Fibroblast of villous mesenchyme (primary cell): ENCODE measurements at regions not wholly inside any gene's neighbourhood (a gene's known extent, or its start where the extent isn't known, plus 50 kb on each side); places are given as distances from the start of the nearest gene placed in this dataset.

Experiments
- DNase-seq: peaks from one replicate; pipeline ENCODE4 v3.0.0-alpha.2; 2010; ENCODE audit warnings: low read depth
- H3K4me3 ChIP-seq: 2 replicates; pipeline ENCODE4 v1.5.1; 2011; ENCODE audit warnings: low read depth, mild to moderate bottlenecking, low read length
- TF ChIP-seq, protein P1 (sequence below): IDR thresholded peaks from 2 replicates; pipeline ENCODE4 v1.5.1; 2012; ENCODE audit warnings: low read depth, mild to moderate bottlenecking, low read length; ENCODE audit not compliant: insufficient read depth

- no peak for DNase-seq
- no peak overlapping the region for H3K4me3 ChIP-seq
- TF ChIP-seq, protein P1, sequence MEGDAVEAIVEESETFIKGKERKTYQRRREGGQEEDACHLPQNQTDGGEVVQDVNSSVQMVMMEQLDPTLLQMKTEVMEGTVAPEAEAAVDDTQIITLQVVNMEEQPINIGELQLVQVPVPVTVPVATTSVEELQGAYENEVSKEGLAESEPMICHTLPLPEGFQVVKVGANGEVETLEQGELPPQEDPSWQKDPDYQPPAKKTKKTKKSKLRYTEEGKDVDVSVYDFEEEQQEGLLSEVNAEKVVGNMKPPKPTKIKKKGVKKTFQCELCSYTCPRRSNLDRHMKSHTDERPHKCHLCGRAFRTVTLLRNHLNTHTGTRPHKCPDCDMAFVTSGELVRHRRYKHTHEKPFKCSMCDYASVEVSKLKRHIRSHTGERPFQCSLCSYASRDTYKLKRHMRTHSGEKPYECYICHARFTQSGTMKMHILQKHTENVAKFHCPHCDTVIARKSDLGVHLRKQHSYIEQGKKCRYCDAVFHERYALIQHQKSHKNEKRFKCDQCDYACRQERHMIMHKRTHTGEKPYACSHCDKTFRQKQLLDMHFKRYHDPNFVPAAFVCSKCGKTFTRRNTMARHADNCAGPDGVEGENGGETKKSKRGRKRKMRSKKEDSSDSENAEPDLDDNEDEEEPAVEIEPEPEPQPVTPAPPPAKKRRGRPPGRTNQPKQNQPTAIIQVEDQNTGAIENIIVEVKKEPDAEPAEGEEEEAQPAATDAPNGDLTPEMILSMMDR, result no peak
Measured at GRCh38 chr22:42326301-42326700, 55.8 kb upstream of the TCF20 start.

DNA sequence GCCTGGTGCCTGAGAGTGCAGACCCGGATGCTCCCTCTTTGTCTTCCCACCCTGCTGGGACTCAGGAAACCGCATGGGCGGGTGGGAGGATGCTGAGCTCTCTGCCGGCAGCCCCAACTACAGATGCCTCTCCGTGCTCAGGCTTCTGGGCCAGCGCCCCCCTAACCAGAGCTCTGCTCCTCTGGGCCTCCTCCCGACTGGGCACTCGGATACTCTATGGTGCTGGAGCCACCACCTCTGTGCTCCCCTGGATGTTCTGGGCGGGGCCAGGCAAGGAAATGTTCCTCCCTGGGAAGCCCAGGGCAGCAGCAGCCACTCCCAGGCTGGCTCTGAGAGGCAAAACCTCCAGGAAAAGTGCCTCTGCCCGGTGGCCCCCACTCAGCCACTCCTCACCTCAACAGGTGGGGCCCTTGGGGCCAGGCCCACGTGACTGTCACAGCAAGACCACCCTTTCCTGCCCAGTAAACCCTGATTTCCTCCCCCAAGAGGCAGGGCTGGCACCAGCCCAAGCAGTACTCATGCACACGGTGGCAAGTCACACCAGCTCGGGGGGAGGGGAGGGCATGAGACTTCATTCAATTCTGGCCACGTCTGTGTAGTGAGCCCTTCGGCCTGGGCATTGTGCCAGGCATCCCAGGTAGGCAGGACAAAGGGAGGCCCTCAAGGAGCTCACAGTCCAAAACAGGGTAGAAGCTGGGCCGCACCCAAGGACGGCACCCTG lies 54.7 kb upstream of the TCF20 start:
- H3K4me3 ChIP-seq, result no peak overlapping the region
- no peak for DNase-seq
- TF ChIP-seq, protein P1, result no peak

DNA sequence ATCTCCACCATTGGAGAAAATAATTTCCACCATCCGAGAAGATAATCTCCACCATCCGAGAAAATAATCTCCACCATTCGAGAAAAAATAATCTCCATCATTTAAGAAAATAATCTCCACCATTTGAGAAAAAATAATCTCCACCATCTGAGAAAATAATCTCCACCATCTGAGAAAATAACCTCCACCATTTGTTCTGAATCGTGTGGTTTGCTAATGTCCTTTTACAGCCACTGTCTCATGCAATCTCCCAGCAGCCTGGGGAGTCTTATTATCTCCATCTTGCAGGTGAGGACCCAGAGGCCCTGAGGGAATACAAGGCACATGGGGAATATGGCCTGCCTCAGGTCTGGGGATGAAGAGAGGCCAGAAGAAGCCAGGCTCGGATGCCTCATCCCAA lies 54.1 kb upstream of the TCF20 start:
- H3K4me3 ChIP-seq, result no peak overlapping the region
- no peak for DNase-seq
- TF ChIP-seq, protein P1, result no peak

DNA sequence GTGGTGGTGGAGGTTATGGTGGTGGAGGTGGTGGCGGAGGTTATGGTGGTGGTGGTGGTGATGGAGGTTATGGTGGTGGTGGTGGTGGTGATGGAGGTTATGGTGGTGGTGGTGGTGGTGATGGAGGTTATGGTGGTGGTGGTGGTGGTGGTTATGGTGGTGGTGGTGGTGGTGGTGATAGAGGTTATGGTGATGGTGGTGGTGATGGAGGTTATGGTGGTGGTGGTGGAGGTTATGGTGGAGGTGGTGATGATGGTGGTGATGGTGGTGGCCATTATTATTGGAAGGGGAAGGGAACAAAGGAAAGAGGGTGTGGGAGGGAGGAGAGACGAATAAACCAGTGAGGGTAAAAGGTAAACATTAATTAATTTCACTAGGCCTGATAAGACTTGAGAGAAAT lies 53.5 kb upstream of the TCF20 start:
- TF ChIP-seq, protein P1, result no peak
- H3K4me3 ChIP-seq, result no peak overlapping the region
- no peak for DNase-seq

GRCh38 chr22:42322562-42322926 lies 52.1 kb upstream of the TCF20 start:
- no peak for DNase-seq
- H3K4me3 ChIP-seq, result no peak overlapping the region
- TF ChIP-seq, protein P1, result no peak

- peak; percentile 5 for DNase-seq
- H3K4me3 ChIP-seq, result no peak overlapping the region
- TF ChIP-seq, protein P1, result no peak
Measured at GRCh38 chr22:42321908-42322561, 51.6 kb upstream of the TCF20 start.
